ENCODE measurements at regions not wholly inside any gene's neighbourhood (a gene's known extent, or its start where the extent isn't known, plus 50 kb on each side); places are given as distances from the start of the nearest gene placed in this dataset.
"Not testable (repeated sequence)": the region's sequence is repeated elsewhere in the genome, so short reads cannot be mapped to it uniquely, and the experiment has no call there.

- DNase-seq (ENCODE audit: low spot score): no peak
These were observed 1191.1 kb downstream of the NCAM2 start for GRCh38 chr21:22189278-22189677.

- no peak for DNase-seq (ENCODE audit: low spot score)
These were observed 1193.4 kb downstream of the NCAM2 start for GRCh38 chr21:22191581-22191980.

GRCh38 chr21:22192766-22193165 lies 1194.6 kb downstream of the NCAM2 start:
- no peak for DNase-seq (ENCODE audit: low spot score)

- DNase-seq (ENCODE audit: low spot score): not testable (repeated sequence)
These were observed 1196.8 kb downstream of the NCAM2 start for GRCh38 chr21:22194986-22195385.

GRCh38 chr21:22200378-22201092 lies 1202.3 kb downstream of the NCAM2 start:
- DNase-seq (ENCODE audit: low spot score): no peak

- DNase-seq (ENCODE audit: low spot score): no peak
These were observed 1202.9 kb downstream of the NCAM2 start for GRCh38 chr21:22201126-22201525.

GRCh38 chr21:22201669-22202068 lies 1203.5 kb downstream of the NCAM2 start:
- no peak for DNase-seq (ENCODE audit: low spot score)

GRCh38 chr21:22209304-22209700 lies 1211.1 kb downstream of the NCAM2 start:
- DNase-seq (ENCODE audit: low spot score): no peak

GRCh38 chr21:22211943-22212342 lies 1213.7 kb downstream of the NCAM2 start:
- DNase-seq (ENCODE audit: low spot score): no peak

GRCh38 chr21:22223385-22223784 lies 1225.2 kb downstream of the NCAM2 start:
- DNase-seq (ENCODE audit: low spot score): no peak

- no peak for DNase-seq (ENCODE audit: low spot score)
These were observed 1226.1 kb downstream of the NCAM2 start for GRCh38 chr21:22224261-22224660.

GRCh38 chr21:22225299-22225698 lies 1227.1 kb downstream of the NCAM2 start:
- DNase-seq (ENCODE audit: low spot score): no peak

- no peak for DNase-seq (ENCODE audit: low spot score)
These were observed 1232.8 kb downstream of the NCAM2 start for GRCh38 chr21:22231013-22231412.

GRCh38 chr21:22235866-22236590 lies 1237.8 kb downstream of the NCAM2 start:
- no peak for DNase-seq (ENCODE audit: low spot score)

GRCh38 chr21:22244516-22244915 lies 1246.3 kb downstream of the NCAM2 start:
- no peak for DNase-seq (ENCODE audit: low spot score)

- no peak for DNase-seq (ENCODE audit: low spot score)
These were observed 1252.1 kb downstream of the NCAM2 start for GRCh38 chr21:22250355-22250754.

GRCh38 chr21:22253761-22254160 lies 1255.6 kb downstream of the NCAM2 start:
- no peak for DNase-seq (ENCODE audit: low spot score)

- DNase-seq (ENCODE audit: low spot score): no peak
These were observed 1260.6 kb downstream of the NCAM2 start for GRCh38 chr21:22258821-22259220.

- DNase-seq (ENCODE audit: low spot score): no peak
These were observed 1262.1 kb downstream of the NCAM2 start for GRCh38 chr21:22260274-22260673.

- no peak for DNase-seq (ENCODE audit: low spot score)
These were observed 1265.7 kb downstream of the NCAM2 start for GRCh38 chr21:22263890-22264289.

- no peak for DNase-seq (ENCODE audit: low spot score)
These were observed 1279.1 kb downstream of the NCAM2 start for GRCh38 chr21:22277341-22277740.

GRCh38 chr21:22278366-22278765 lies 1280.2 kb downstream of the NCAM2 start:
- DNase-seq (ENCODE audit: low spot score): no peak

GRCh38 chr21:22280851-22281250 lies 1282.6 kb downstream of the NCAM2 start:
- DNase-seq (ENCODE audit: low spot score): no peak
